ENCODE measurements at regions not wholly inside any gene's neighbourhood (a gene's known extent, or its start where the extent isn't known, plus 50 kb on each side); places are given as distances from the start of the nearest gene placed in this dataset.

DNA sequence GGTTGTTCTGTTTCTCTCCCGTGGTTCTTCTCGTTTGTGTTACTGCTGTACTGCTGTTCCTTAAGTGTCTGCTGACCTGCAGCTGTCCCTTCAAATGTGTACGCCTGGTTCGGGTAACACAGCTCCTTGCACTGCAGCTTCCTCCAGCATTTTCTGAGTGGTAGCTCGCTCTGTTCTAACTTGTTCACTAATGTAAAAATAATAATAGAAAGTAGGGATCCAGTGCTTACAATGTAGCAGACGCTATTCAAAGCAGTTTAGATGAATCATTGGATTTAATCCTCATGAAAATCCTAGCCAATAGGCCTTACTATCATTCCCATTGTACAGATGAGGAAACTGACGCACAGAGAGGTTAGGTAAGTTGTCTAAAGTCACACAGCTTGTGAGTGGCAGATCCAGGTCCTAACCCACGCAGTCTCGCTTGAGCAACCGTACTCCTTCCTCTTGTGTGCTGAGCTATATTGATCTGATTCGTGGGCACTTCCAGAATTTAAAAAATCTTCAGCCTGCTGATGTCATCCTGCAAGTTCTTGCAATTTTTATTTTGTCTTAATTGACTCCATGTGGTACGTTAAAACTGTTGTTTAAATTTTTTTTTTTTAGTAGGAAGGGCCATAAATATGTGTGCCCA, 448.2 kb upstream of the FAT1 start:
- H3K4me1 ChIP-seq (ENCODE audit: insufficient read depth, low read length), result no peaks in the 10 kb centered on the region
- H3K27ac ChIP-seq (ENCODE audit: low read depth, low read length), result no peak overlapping the region
- H4K20me1 ChIP-seq (ENCODE audit: insufficient read depth, low read length), result no peaks in the 10 kb centered on the region
- no peaks in the 10 kb centered on the region for H3K27me3 ChIP-seq (ENCODE audit: insufficient read depth, low read length)
- TF ChIP-seq, protein P1, sequence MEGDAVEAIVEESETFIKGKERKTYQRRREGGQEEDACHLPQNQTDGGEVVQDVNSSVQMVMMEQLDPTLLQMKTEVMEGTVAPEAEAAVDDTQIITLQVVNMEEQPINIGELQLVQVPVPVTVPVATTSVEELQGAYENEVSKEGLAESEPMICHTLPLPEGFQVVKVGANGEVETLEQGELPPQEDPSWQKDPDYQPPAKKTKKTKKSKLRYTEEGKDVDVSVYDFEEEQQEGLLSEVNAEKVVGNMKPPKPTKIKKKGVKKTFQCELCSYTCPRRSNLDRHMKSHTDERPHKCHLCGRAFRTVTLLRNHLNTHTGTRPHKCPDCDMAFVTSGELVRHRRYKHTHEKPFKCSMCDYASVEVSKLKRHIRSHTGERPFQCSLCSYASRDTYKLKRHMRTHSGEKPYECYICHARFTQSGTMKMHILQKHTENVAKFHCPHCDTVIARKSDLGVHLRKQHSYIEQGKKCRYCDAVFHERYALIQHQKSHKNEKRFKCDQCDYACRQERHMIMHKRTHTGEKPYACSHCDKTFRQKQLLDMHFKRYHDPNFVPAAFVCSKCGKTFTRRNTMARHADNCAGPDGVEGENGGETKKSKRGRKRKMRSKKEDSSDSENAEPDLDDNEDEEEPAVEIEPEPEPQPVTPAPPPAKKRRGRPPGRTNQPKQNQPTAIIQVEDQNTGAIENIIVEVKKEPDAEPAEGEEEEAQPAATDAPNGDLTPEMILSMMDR (IDR thresholded peaks at IDR 0.05; ENCODE audit: extremely low read depth, low read depth, low read length), result no peak
- no peak overlapping the region for H2AFZ ChIP-seq (ENCODE audit: low read length)
- no peak overlapping the region for H3K4me3 ChIP-seq (ENCODE audit: insufficient read depth, low read length)
- no peaks in the 10 kb centered on the region for H3K9me3 ChIP-seq (ENCODE audit: low read depth, low read length)
- H3K4me2 ChIP-seq (ENCODE audit: insufficient read depth, low read length), result no peak overlapping the region
- DNase-seq (ENCODE audit: insufficient read length, low spot score, missing footprints), result no peak
- no peaks in the 10 kb centered on the region for H3K36me3 ChIP-seq (ENCODE audit: insufficient read depth, low read length)
- H3K79me2 ChIP-seq (ENCODE audit: insufficient read depth, low read length), result no peaks in the 10 kb centered on the region

DNA sequence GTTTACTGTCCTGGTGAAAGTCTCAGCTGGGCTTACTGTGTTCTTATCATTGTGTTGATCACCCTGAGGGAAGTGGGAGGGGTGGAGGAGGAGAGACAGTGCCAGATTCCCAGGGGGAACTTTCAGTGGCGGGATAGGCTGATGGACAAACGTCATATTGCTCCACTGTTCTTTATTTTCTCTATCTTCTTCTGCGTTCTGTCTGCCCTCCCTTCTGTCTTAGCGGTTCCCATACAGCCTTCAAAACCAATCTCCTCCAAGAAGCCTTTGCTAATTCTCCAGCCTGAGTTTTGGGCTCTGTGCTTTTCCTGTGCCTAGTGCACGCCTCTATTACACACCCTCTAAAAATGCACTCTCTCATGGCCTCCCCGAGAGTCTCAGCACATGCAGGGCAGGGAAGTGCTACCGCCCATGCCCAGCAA, 448.7 kb upstream of the FAT1 start:
- Histone ChIP-seq H3K4me2 (ENCODE audit: insufficient read depth, low read length) (no peak overlapping the region), H3K36me3 (ENCODE audit: insufficient read depth, low read length) (no peaks in the 10 kb centered on the region), H3K27ac (ENCODE audit: low read depth, low read length) (no peak overlapping the region), H3K79me2 (ENCODE audit: insufficient read depth, low read length) (no peaks in the 10 kb centered on the region), H3K9me3 (ENCODE audit: low read depth, low read length) (no peaks in the 10 kb centered on the region), H3K27me3 (ENCODE audit: insufficient read depth, low read length) (no peaks in the 10 kb centered on the region), H4K20me1 (ENCODE audit: insufficient read depth, low read length) (no peaks in the 10 kb centered on the region), H3K4me1 (ENCODE audit: insufficient read depth, low read length) (no peaks in the 10 kb centered on the region), H2AFZ (ENCODE audit: low read length) (peak overlapping the region; percentile 12), H3K4me3 (ENCODE audit: insufficient read depth, low read length) (no peak overlapping the region)
- TF ChIP-seq, protein P1 (IDR thresholded peaks at IDR 0.05; ENCODE audit: extremely low read depth, low read depth, low read length), result no peak
- no peak for DNase-seq (ENCODE audit: insufficient read length, low spot score, missing footprints)

DNA sequence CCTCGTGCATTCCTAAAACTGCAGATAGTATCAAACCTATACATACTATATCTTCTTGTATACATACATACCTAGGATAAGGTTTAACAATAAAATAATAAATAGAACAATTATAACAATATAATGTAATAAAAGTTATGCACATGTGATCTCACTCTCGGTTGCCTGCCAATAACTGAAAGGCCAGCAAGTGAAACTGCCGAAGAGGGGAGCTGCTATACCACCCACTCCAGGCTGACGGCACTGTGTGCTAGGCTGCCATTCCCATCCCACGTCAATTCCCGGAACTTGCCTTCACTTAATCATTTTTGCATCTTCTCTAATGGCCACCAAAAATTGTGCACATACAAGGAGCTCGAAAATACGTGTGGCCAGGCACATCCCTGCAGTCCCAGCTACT, 451.1 kb upstream of the FAT1 start:
- DNase-seq (ENCODE audit: insufficient read length, low spot score, missing footprints), result no peak
- no peak overlapping the region for H3K4me2 ChIP-seq (ENCODE audit: insufficient read depth, low read length)
- H3K79me2 ChIP-seq (ENCODE audit: insufficient read depth, low read length), result no peaks in the 10 kb centered on the region
- no peaks in the 10 kb centered on the region for H3K9me3 ChIP-seq (ENCODE audit: low read depth, low read length)
- no peaks in the 10 kb centered on the region for H3K36me3 ChIP-seq (ENCODE audit: insufficient read depth, low read length)
- TF ChIP-seq, protein P1 (IDR thresholded peaks at IDR 0.05; ENCODE audit: extremely low read depth, low read depth, low read length), result no peak
- H3K27me3 ChIP-seq (ENCODE audit: insufficient read depth, low read length), result no peaks in the 10 kb centered on the region
- H2AFZ ChIP-seq (ENCODE audit: low read length), result no peak overlapping the region
- no peaks in the 10 kb centered on the region for H4K20me1 ChIP-seq (ENCODE audit: insufficient read depth, low read length)
- H3K27ac ChIP-seq (ENCODE audit: low read depth, low read length), result no peak overlapping the region
- no peak overlapping the region for H3K4me3 ChIP-seq (ENCODE audit: insufficient read depth, low read length)
- H3K4me1 ChIP-seq (ENCODE audit: insufficient read depth, low read length), result no peaks in the 10 kb centered on the region

DNA sequence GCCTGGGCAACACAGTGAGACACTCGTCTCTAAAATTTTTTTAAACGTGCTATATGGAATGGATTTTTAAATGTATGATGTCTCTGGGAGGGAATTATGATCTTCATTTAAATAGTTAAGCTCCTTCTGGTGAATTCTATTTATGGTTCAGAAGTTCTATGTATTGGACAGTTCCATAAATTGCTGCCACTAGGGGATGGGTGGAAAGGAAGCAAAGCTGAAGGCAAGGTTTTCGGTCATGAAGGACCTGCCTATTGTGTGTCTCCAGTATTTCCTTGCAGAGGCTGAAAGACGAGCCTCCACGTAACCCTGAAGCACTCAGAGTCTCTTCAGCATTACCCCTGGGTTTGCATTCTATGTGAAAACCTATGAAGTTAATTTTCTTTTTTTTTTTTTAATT, 451.5 kb upstream of the FAT1 start:
- Histone ChIP-seq H4K20me1 (ENCODE audit: insufficient read depth, low read length) (no peaks in the 10 kb centered on the region), H3K4me1 (ENCODE audit: insufficient read depth, low read length) (no peaks in the 10 kb centered on the region), H3K27ac (ENCODE audit: low read depth, low read length) (no peak overlapping the region), H3K4me2 (ENCODE audit: insufficient read depth, low read length) (no peak overlapping the region), H2AFZ (ENCODE audit: low read length) (no peak overlapping the region), H3K9me3 (ENCODE audit: low read depth, low read length) (no peaks in the 10 kb centered on the region), H3K27me3 (ENCODE audit: insufficient read depth, low read length) (no peaks in the 10 kb centered on the region), H3K79me2 (ENCODE audit: insufficient read depth, low read length) (no peaks in the 10 kb centered on the region), H3K4me3 (ENCODE audit: insufficient read depth, low read length) (no peak overlapping the region), H3K36me3 (ENCODE audit: insufficient read depth, low read length) (no peaks in the 10 kb centered on the region)
- no peak for DNase-seq (ENCODE audit: insufficient read length, low spot score, missing footprints)
- TF ChIP-seq, protein P1 (IDR thresholded peaks at IDR 0.05; ENCODE audit: extremely low read depth, low read depth, low read length), result peak; percentile 33
